Hepatocyte (in vitro differentiated cells): ENCODE measurements at regions not wholly inside any gene's neighbourhood (a gene's known extent, or its start where the extent isn't known, plus 50 kb on each side); places are given as distances from the start of the nearest gene placed in this dataset.

Experiments
- CTCF ChIP-seq: fragments of 200-600 bp; sonication (generic); IDR thresholded peaks from 2 replicates; pipeline ENCODE4 v1.5.1; 2016; ENCODE audit warnings: antibody characterized with exemption, mild to moderate bottlenecking; ENCODE audit not compliant: poor library complexity
- EZH2 ChIP-seq: fragments of 200-600 bp; sonication (generic); IDR thresholded peaks from 2 replicates; pipeline ENCODE4 v1.6.1; 2016; ENCODE audit warnings: antibody characterized with exemption, mild to moderate bottlenecking, borderline replicate concordance

GRCh38 chr6:98033617-98034016 is 750.6 kb upstream of the MMS22L start:
- no peak for TF ChIP-seq CTCF
- TF ChIP-seq EZH2: no peak
